ENCODE measurements at regions not wholly inside any gene's neighbourhood (a gene's known extent, or its start where the extent isn't known, plus 50 kb on each side); places are given as distances from the start of the nearest gene placed in this dataset.

GRCh38 chr5:123787635-123788034, 275.7 kb downstream of the CSNK1G3 start:
- in situ Hi-C loops (cut with MboI; ENCODE audit: low pct_unique_long_range_greater_than_20kb, low sequenced_read_pairs, unreplicated experiment): no loop called here
- no peak for TF ChIP-seq CTCF (IDR thresholded peaks at IDR 0.05; ENCODE audit: extremely low read depth, insufficient read depth, missing control alignments)
- no peak for DNase-seq (ENCODE audit: low spot score)

DNA sequence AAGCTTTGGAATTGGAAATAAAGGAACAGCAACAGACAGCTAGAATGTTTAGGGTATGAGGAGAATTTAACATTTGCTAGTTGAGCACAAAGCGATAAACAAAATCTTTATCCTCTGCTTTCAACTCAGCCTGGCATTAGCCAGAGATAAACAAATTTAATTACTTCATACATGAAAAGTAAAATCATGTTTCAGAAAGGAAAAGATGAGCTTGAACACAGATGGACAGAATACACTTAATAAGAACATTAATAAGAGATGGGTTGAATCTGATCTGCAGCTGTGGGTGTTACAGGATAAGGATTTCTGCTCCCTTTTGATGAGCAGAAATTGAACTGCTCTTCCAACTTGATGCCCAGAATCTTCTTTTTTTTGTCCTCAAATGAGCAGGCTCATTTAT, 275.2 kb downstream of the CSNK1G3 start:
- in situ Hi-C loops (cut with MboI; ENCODE audit: low pct_unique_long_range_greater_than_20kb, low sequenced_read_pairs, unreplicated experiment): no loop called here
- no peak for DNase-seq (ENCODE audit: low spot score)
- no peak for TF ChIP-seq CTCF (IDR thresholded peaks at IDR 0.05; ENCODE audit: extremely low read depth, insufficient read depth, missing control alignments)

GRCh38 chr5:123786411-123786810, 274.4 kb downstream of the CSNK1G3 start:
- in situ Hi-C loops (cut with MboI; ENCODE audit: low pct_unique_long_range_greater_than_20kb, low sequenced_read_pairs, unreplicated experiment): no loop called here
- no peak for TF ChIP-seq CTCF (IDR thresholded peaks at IDR 0.05; ENCODE audit: extremely low read depth, insufficient read depth, missing control alignments)
- DNase-seq (ENCODE audit: low spot score): no peak

DNA sequence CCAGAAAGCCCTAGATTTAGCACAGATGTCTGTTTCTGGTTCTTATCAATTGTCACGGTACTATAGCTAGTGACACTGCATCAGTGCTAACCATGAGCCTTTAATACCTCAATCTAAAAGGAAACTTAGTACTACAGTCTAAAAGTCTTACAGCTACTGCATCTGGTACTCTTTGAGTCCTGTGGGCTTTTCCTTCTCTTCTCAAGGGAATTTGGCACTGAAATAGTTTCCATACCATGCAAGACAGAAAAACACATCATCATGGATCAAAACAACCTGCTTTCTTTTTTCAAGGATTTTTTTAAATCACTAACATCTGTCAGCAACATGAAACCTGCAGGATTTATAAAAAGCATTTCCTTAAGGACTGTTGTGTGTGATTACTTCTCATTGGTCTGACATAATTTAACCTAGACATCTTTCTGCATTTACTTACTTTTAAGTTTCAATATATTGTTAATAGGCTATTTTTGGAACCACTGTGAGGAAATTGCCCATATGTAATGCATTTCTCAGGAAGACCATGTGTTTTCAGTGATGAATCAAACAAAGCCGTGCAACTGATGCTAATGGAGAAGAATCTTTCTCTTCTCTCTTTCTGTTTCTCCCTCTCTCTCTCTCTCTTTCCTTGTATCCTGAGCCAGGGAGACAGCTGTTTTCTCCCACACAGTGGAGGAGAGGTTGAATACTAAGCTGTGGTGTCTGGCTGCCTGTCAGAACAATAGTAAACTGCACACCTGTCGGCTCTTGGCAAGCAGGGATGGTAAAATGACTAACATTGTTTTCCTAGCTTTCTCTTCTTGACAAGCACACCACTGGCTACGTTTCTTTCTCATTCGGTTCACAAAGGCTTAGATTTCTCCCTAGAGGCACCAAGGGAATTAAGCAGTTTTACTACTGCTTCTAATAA, 273.4 kb downstream of the CSNK1G3 start:
- no peak for TF ChIP-seq CTCF (IDR thresholded peaks at IDR 0.05; ENCODE audit: extremely low read depth, insufficient read depth, missing control alignments)
- in situ Hi-C loops (cut with MboI; ENCODE audit: low pct_unique_long_range_greater_than_20kb, low sequenced_read_pairs, unreplicated experiment): no loop called here
- DNase-seq (ENCODE audit: low spot score): no peak

DNA sequence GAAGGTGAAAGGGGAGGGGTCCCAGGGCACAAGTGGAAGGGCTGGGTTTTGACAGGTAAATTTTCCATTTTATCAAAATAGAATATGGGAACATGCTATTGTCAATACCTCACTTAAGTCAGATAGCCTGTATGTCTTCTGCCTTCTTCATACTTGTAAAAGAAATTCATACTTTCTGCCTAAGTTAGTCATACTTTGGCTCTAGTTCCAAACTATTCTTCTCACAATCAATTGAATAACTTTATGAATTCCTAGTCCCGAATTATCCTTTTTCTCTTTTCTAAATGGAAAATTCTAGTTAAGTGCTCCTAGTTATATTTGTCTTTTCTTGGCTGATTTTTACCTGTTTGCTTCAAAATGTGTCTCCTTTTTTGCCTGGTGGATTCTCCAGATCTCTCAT, 271.4 kb downstream of the CSNK1G3 start:
- no peak for DNase-seq (ENCODE audit: low spot score)
- in situ Hi-C loops (cut with MboI; ENCODE audit: low pct_unique_long_range_greater_than_20kb, low sequenced_read_pairs, unreplicated experiment): no loop called here
- TF ChIP-seq CTCF (IDR thresholded peaks at IDR 0.05; ENCODE audit: extremely low read depth, insufficient read depth, missing control alignments): no peak

DNA sequence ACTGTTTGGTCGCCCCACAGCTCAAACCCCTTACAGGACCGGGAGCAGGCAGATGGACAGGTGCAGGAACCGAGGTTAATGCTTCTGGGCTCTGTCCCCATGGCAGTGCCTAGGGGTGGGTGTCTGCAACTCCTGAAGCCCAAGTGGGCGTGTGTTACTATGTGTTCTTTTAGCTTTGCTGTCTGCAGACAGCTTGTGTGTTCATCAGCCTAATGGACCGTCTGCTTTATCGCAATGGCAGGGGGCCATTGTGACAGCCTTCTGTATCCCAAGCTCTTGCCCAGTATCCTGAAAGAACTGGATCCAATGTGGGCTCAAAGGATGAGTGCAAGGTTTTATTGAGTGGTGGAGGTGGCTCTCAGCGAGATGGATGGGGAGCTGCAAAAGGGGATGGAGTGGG, 266.7 kb downstream of the CSNK1G3 start:
- no peak for DNase-seq (ENCODE audit: low spot score)
- no peak for TF ChIP-seq CTCF (IDR thresholded peaks at IDR 0.05; ENCODE audit: extremely low read depth, insufficient read depth, missing control alignments)
- in situ Hi-C loops (cut with MboI; ENCODE audit: low pct_unique_long_range_greater_than_20kb, low sequenced_read_pairs, unreplicated experiment): no loop called here
